ENCODE measurements at regions not wholly inside any gene's neighbourhood (a gene's known extent, or its start where the extent isn't known, plus 50 kb on each side); places are given as distances from the start of the nearest gene placed in this dataset.

DNA sequence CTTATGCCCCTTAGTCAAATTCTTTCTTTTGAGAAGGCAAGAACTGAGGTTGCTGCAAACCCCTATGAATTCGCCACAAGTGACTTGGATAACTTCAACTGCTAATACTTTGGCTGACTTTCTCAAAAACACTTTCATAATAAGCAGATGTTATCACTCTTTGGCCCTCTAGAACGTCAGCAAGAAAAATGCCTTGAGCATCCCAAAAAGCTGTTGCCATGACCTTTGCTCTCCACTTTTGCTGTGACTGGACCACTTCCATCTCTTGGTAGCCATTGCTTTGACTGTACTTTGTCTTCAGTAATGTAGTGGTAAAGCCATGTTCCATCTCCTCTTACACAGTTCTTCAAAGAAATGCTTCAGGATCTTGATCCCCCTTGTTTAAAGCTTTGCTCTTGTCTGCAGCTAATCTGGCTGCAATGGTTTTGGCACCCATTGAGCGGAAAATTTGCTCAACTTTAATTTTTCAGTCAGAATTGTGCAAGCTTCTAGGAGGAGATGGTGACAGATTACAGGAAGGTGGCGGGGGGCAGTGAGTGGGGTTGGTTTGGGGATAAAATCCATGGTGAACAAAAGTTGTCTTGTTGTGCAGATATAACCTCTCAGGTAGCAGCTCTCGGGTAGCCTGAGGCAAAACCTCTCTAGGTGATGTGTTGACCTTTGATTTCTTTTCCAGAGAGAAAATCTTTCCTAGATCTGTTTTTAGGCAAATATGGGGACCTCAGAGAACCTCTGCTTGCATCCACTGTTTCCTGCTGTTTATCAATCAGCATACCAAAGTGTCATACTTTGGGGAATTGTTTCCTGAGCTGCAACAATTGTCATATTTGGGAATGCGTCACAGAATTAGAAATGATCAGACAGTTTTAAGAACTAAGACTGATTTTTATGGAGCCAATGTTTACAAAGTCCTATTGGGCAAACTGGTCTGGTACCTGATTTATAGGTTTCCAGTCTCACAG lies 83.6 kb downstream of the CCR1 start:
- TF ChIP-seq, protein P1, sequence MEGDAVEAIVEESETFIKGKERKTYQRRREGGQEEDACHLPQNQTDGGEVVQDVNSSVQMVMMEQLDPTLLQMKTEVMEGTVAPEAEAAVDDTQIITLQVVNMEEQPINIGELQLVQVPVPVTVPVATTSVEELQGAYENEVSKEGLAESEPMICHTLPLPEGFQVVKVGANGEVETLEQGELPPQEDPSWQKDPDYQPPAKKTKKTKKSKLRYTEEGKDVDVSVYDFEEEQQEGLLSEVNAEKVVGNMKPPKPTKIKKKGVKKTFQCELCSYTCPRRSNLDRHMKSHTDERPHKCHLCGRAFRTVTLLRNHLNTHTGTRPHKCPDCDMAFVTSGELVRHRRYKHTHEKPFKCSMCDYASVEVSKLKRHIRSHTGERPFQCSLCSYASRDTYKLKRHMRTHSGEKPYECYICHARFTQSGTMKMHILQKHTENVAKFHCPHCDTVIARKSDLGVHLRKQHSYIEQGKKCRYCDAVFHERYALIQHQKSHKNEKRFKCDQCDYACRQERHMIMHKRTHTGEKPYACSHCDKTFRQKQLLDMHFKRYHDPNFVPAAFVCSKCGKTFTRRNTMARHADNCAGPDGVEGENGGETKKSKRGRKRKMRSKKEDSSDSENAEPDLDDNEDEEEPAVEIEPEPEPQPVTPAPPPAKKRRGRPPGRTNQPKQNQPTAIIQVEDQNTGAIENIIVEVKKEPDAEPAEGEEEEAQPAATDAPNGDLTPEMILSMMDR (conservative IDR thresholded peaks at IDR 0.05), result no peak
- TF ChIP-seq ZFX (IDR thresholded peaks at IDR 0.05), result no peak
